ENCODE measurements at regions not wholly inside any gene's neighbourhood (a gene's known extent, or its start where the extent isn't known, plus 50 kb on each side); places are given as distances from the start of the nearest gene placed in this dataset.
"Not testable (repeated sequence)": the region's sequence is repeated elsewhere in the genome, so short reads cannot be mapped to it uniquely, and the experiment has no call there.

DNA sequence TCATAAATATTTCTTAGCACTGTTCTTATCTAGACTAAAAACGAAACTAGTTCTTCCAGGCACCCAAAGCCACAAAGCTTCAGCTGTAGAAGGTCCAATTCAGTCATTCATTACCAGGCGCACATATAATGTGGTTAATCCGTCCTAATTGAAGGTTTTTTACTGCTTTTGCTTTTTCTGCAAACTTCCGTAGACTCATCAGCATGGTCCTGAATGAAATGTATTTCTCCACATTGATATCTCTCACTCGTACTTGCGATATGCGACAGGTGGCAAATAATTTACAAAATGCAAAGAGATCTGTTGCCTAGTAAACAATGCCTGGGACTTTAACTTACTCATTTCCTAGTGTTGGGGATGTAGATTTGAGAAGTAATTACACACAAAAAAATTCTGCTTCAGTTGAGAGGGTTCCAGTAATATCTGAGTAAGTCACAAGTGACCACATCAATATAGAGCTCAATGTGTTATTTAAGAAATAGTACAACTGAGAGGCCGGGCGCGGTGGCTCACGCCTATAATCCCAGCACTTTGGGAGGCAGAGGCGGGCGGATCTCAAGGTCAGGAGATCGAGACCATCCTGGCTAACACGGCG lies 75.0 kb upstream of the MBNL1 start:
- no peak for DNase-seq (ENCODE audit: low read depth in 2 of 2)

DNA sequence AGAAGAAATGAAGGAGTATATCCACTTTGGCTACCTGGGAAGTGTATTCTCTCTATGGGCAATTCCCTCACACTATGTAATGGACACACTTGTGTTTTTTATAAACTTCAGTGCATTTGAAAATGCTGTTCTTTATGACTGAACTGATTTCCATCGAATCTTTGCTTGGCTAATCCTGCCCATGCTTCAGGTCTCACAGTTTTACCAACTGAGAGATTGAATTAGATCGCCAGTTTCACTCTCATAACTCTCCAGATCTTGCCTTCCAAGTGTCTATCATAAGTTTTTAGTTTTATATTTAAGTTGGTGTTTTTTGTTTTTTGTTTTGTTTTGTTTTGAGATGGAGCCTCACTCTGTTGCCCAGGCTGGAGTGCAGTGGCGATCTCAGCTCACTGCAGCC lies 73.5 kb upstream of the MBNL1 start:
- DNase-seq (ENCODE audit: low read depth in 2 of 2), result no peak

DNA sequence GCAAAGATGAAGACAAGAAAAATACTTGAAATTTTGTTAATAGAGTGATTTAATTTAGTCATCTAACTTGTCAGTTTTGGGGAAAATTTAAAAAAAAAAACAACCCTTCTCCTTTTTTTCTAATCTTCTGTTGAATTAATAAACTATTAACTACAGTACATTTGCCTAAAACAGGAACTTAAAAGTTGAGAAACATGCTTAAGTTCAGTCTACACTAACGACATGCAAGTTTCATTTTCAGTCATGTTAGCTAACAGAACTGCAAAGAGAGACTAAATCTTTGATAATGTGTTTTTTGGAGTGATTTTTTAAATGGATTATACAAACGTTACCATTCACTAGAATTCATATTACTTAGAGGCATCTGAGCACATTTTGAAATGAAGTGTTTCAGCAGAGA lies 71.9 kb upstream of the MBNL1 start:
- DNase-seq (ENCODE audit: low read depth in 2 of 2), result no peak

DNA sequence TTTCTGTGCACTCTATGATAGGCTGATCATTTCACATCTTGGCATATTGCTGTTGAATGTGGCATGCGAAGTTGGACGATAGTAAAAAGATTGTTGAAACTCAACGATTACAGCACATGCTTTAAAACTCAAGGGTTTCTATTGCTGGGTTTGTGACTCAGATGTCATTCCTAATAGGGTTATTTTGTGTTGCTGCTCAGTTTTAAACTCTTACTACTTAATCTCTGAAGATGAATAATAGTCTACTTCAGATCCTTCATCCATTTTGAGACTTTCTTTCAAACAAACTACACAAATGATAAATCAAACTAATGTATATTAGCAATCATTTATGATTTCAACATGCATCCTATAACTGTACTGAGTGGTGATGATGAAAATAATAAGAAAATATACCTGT lies 71.3 kb upstream of the MBNL1 start:
- DNase-seq (ENCODE audit: low read depth in 2 of 2), result no peak

DNA sequence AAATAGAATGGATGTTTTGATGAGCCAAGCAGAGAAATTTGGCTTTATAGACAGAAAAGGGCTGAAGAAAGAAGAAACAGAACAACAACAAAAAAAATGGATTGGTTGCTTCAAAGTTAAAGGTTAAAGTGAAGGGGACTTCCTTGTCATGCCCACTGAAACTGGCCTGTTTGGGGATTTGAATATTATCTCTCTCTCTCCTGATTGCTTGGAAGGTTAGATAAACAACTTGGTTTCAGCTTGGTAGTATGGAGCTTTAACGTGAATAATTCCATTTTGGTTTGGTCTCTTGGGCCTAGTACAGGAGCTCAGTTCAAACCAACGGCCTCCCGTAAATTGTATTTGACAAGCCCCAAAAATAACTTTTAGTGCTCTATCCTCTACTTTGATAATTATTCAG lies 70.8 kb upstream of the MBNL1 start:
- no peak for DNase-seq (ENCODE audit: low read depth in 2 of 2)

DNA sequence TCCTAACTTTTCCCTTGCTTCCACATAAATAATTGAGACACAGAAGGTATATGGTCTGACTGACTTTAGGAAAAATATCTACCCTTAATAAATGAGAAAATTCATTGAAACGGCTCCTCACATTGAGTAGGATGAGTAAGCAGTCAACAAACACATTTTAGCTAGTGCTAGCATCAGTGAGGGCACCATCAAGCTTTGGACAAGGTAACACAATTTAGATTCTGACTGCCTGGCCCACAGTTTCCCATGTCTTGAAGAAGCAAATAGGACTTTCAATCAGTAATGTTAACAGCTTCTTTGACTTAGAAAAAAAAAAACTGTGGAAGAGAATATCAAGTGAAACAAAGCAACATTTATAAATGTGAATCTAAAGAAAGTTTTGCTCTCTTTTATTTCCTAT lies 70.1 kb upstream of the MBNL1 start:
- DNase-seq (ENCODE audit: low read depth in 2 of 2), result no peak

DNA sequence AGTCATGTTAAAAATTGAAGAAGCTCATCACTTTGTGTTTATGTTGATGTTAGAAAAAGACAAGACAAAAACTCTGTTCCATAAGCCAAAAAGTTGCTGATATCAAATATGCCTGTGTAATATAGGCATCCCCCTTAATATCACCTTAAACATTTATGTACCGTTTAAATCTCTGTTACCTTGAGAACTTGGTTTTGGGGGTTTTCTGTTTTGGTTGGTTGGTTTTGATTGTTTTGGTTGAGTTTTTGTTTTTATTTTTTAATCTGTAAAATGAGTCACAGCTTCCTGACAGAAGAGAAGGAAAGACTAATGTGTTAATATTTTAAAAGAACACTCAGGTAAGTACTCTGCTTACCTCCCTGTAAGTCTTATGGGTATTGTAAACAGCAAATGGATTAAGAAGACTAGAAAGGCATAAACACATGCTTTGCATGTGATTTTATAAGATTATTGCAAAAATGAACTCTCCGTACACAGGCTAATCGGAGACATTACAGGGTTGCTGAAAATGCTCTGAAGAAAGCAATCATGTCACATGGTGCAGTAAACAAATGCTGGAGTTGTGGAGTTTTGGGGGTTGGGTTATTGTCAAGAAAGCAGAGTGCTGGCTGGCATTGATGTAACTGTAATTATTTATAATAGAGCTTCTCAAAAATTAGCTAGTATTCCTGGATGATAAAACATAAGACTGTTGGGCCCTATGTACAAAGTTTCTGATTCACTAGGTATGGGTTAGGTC lies 69.5 kb upstream of the MBNL1 start:
- DNase-seq (ENCODE audit: low read depth in 2 of 2), result no peak

DNA sequence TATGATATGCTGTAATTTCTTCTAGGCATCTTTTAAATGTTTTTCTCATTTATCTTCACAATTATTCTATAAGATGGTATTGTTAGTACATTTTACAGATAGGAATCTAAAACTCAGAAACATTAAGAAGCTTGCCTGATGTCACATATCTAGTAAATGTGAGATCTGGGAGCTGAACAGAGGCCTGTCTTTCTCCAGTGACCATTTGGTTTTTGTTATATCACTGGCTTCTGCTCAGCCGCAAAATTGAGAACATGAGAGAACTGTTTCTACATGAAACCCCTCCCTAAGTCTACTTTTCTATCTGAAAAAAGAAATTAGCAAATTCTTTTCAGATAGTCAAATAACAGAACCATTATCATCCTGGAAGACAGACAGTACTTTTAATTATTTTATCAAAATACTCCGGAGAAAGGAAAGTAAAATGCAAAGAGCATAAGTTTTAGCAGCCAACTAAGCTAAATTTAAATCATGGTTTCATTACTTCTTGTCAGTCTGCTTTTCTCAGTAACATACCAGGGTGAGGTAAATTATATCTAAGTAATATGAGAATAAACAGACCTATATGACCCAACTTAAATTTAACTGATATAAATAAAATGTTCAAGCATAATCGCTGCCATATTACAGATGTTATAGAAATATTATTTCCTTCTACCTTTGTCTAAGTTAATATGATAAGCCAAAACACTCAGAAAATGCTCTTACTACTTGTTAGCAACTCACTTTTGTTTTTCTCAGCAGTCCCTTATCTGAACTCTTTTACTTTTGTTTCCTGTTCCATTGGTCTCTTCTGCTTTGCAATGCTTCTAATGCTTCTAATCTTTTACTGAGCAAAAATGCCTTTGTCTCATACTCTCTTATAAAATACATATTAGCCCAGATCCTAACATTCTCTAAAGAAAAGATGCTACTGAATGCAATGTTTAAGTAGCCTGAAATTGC lies 68.0 kb upstream of the MBNL1 start:
- DNase-seq (ENCODE audit: low read depth in 2 of 2), result no peak

DNA sequence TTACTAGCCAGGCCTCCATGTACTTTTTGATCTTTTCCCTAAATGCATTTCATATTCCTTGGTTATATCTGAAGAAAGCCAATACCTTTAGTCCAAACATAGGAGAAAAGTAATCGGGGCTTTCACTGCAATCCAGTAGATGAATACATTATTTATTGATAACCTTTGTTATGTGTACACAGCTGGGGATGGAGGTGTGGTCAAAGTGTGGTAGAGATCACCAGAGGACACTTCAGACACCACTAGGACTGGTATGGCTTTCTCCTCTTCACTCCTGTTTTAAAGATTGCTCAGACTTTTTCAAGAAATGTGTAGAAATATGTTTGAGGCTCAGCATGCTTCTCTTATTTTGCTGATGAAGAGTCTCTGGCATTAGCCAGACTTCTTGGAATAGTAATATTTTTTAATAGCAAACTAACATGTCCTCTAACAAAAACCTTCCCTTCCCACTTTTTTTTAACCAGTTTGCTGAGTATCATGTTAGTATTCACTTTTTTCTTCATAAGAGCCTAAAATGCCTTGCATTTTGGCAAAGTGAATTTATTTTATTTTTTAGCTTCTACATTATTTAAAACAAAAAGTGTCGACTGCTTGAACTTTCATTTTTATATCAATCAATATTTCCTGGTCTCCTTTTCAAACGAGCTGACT lies 65.6 kb upstream of the MBNL1 start:
- no peak for DNase-seq (ENCODE audit: low read depth in 2 of 2)

DNA sequence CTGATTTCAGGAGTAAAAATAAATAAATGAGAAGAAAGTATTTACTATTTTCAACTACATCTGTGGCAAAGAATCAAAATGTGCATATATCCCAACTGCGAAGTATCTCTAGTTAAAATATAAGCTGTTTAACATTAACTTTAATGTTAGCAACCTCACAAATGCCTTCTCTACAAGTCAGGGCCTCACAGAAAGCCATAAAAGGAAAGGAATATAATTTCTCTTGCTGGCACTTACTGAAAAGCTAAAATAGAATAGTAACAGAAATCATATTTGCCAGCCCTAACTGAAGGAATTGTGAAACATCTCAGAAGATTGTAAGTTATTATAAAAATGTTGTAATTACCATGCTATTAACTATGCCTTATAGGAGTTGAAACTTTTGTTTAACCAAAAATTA lies 65.1 kb upstream of the MBNL1 start:
- DNase-seq (ENCODE audit: low read depth in 2 of 2), result no peak

DNA sequence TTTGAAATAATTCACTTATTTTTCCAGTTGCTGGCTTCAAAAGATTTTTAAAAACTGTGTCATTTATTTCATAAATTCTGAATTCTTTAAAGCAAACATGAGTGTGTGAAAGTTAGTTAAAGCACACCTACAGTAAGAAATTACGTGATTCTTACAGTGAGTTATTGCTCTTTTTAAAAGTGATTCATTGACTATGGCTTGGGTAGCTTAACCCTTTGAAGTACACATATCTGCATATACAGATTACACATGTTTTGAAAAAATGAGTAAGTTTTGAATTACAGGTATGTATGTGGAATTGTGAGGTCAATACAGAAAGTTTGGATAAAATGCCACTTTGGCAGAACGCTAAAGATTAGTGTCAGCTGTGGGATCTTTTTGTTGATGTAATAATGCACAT lies 64.5 kb upstream of the MBNL1 start:
- no peak for DNase-seq (ENCODE audit: low read depth in 2 of 2)

DNA sequence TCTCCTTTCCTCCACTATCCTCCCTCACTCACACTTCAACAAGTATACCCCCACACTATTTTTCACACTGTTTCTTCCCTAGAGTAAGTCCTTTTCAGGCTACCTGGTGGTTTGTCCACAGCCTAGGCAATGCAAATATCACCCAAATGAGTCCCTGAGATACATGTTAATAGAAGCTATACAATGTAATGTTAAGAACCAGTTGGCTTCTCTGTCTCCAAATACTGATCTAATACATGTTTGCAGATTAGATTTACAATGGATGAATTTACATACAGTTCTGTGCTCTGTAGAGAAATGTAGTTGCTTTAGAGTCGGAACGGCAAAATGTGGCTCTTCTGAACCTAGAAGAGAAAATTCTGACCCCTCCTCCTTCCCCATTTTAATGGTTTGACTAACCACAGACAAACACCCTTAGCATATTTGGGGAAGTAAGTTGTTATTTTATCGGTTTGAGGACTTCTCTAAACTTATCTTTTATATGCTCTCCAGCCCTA lies 63.6 kb upstream of the MBNL1 start:
- DNase-seq (ENCODE audit: low read depth in 2 of 2), result no peak

DNA sequence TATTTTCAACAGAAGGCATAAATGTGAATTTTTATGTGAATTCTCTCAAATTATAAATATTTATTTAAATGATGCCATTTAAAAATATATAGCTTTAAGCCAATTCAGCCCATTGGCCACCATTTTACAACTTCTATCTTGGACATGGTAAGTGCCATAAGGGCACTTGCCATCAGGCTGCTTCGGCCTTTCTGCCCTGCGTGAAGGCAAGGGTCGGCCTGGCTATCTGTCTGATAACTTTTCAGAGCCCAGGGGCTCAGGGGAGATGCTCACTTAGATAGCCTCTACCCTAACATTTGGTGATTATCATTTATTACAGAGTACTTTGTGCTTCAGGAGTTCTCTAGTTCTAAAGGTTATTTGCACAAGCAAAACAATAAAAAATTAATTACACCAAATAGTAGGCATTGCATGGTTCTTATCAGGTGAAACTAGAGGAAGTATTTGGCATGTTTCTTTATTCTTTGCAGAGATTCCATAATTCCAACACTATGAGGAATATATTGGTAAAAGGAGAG lies 62.4 kb upstream of the MBNL1 start:
- no peak for DNase-seq (ENCODE audit: low read depth in 2 of 2)

DNA sequence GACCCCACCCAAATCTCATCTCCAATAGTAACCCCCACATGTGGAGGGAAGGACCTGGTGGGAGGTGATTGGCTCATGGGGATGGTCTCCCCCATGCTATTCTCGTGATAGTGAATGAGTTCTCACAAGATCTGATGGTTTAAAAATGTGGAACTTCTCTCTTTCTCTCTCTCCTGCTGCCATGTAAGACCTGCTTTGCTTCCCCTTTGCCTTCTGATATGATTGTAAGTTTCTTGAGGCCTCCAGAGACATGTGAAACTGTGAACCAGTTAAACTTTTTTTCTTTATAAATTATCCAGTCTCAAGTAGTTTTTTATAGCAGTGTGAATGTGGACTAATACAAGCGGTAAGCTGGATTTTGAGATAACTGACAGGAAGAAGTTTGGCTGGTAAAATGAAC lies 60.3 kb upstream of the MBNL1 start:
- no peak for DNase-seq (ENCODE audit: low read depth in 2 of 2)

DNA sequence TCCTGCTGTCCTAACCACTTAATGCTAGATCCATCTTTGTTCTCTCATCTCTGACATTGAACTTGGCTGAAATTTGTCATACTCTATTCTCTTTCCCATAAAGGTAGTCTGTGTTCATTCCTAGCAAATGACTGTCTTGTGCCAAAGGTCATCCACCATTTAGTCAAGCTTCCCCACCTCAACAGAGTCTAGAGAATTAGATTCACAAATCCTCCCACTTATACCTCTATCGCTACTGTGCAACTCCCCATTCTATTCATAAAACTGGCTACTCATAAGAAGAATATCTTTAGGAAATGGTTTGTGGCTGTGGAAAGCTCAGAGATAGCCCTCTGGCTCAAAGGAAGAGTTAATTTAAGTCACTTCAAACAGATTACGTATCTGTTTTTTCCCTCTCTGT lies 59.7 kb upstream of the MBNL1 start:
- DNase-seq (ENCODE audit: low read depth in 2 of 2), result no peak

DNA sequence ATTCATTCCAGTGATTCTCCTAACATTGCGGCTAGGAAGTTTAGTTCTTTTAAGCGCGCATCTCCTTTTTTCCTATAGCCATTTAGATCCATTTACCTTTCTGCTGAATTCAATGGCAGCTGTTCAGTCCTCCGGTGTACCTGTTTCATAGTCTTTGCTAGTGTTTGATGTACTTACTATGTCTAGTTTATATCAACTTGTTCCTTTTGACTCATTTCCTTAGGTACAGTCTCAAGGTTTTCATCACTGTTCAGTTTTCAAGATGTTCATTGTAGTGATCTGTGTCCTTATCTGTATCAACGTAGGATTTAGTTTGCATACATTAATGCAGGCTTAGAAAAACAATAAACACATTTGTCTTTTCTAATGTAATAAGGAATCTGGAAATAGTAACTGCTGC lies 59.0 kb upstream of the MBNL1 start:
- DNase-seq (ENCODE audit: low read depth in 2 of 2), result no peak

DNA sequence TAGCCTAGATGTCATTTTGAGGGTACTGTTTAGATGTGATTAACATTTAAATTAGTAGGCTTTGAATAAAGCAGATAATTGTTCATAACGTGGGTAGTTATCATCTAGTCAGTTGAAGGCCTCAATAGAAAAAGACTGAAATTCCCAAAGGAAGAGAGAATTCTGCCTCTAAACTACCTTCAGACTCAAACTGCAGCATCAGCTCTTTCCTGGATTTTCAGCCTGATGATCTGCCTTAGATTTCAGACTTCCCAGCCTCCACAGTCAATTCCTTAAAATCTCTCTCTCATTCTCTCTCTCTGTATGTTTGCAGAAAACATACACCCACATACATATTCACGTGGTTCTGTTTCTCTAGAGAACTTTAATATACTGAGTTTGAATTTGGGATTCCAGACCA lies 58.0 kb upstream of the MBNL1 start:
- DNase-seq (ENCODE audit: low read depth in 2 of 2), result no peak

DNA sequence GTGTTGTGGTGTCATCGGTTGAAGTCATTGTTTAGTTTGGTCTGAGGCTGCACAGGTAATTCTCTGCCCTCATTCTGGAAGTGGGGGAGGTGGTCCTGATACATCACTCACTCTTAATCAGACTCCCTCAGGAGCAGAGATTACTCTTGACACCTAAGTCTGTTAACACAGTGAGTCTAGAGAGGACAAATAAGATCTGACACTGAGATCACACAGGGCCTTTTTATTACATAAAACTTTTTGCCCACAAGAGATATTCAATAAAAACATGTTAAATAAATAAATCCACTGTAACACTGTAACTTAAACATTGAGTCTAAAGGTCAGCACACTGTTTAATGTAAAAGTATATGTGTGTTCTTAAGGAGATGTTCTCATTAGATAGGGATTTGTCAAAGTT lies 57.1 kb upstream of the MBNL1 start:
- no peak for DNase-seq (ENCODE audit: low read depth in 2 of 2)

DNA sequence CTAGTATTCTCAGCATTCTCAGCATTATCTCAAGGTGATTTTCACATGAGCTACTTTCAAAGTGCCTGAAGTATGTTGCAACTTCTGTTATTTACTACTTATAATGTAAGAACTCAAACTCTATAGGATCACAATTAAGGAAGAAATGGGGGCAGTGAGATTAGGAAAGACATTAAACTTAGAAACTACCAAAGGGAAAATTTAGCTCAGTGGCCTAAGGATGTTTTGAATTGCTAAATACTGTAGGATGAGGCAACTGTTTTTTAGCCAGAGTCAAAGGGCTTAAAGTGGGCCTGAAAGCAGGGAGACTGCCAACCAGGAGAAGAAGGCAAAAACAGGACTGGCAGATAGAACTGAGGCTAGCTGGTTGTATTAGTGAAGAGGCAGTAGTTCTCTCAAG lies 55.5 kb upstream of the MBNL1 start:
- no peak for DNase-seq (ENCODE audit: low read depth in 2 of 2)

DNA sequence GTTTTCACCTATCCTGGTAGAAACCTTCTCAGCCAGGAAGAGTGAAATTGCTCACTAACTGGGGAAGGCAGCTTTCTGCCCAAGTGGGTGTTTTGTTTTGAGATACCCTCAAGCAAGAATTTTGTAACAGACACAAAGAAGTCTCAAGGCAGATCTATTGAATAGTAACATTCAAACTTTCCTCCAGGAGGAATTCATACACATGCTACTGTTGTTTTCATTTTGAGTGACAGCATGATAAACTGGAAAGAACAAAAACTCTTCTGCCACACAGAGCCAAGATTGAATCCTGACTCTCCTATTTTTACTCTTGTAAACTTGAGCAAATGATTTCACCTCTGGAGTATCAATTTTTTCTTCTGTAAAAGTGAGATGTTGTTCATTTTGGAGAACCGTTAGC lies 54.8 kb upstream of the MBNL1 start:
- DNase-seq (ENCODE audit: low read depth in 2 of 2), result no peak

DNA sequence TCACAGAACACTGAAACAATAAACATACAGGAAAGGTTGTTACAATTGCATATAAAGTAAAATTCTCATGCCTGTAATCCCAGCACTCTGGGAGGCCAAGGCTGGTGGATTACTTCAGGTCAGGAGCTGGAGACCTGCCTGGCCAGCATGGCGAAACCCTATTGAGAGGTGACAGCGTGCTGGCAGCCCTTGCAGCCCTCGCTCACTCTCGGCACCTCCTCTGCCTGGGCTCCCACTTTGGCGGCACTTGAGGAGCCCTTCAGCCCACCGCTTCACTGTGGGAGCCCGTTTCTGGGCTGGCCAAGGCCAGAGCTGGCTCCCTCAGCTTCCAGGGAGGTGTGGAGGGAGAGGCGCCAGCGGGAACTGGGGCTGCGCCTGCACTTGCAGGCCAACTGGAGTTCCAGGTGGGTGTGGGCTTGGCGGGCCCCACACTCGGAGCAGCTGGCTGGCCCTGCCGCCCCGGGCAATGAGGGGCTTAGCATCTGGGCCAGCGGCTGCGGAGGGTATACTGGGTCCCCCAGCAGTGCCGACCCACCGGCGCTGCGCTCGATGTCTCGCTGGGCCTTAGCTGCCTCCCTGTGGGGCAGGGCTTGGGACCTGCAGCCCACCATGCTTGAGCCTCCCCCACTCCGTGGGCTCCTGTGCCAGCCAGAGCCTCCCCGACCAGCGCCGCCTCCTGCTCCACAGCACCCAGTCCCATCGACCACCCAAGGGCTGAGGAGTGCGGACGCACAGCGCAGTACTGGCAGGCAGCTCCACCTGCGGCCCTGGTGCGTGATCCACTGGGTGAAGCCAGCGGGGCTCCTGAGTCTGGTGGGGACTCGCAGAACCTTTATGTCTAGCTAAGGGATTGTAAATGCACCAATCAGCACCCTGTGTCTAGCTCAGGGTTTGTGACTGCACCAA lies 51.5 kb upstream of the MBNL1 start:
- DNase-seq (ENCODE audit: low read depth in 2 of 2), result not testable (repeated sequence)

All from stimulated activated CD8-positive, alpha-beta memory T cell treated with anti-CD3 and anti-CD28 coated beads, Interleukin-7, amount 100 ng/mL, for 4 hours (primary cell).